Inferior parietal cortex (tissue), 1 donor: ENCODE measurements at regions not wholly inside any gene's neighbourhood (a gene's known extent, or its start where the extent isn't known, plus 50 kb on each side); places are given as distances from the start of the nearest gene placed in this dataset.
"Not testable (repeated sequence)": the region's sequence is repeated elsewhere in the genome, so short reads cannot be mapped to it uniquely, and the experiment has no call there.

ENCODE experiments used
- DNase-seq: peaks from one replicate; pipeline ENCODE4 v3.0.0-alpha.2; 2016; ENCODE audit errors: extremely low spot score

DNA sequence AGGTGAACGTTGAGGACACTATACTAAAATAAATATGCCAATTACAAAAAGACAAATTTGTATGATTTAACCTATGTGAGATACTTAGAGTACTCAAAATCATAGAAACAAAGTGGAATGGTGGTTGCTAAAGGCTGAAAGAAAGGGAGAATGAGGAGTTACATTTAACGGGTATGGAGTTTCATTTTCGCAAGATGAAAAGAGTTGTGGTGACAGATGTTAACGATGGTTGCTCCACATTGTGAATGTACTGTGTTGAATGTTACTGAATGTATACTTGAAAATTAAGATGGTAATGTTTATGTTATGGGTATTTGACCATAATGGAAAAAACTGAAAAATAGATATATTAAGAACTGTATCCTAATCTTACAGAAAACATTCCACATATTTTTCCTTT, 51.3 kb upstream of the MOCS2 start:
- DNase-seq = no peak

DNA sequence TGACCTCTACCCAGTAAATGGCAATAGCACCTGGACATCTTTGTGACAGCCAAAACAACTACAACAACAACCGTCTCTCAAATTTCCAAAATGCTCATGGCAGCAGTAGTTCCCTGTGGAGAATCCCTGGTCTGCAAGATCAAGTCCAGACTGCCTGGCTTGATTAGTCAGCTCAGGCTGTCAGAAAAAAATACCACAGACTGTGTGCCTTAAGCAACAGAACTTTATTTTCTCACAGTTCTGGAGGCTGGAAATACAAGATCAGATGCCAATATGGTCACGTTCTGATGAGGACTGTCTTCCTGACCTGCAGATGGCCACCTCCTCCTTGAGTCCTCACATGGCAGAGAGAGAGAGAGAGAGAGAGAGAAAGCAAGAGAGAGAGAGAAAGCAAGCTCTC, 52.3 kb upstream of the MOCS2 start:
- no peak for DNase-seq

GRCh38 chr5:53164478-53165165, 55.1 kb upstream of the MOCS2 start:
- no peak for DNase-seq

- DNase-seq = no peak
Measured at GRCh38 chr5:53165431-53166182, 56.0 kb upstream of the MOCS2 start.

DNA sequence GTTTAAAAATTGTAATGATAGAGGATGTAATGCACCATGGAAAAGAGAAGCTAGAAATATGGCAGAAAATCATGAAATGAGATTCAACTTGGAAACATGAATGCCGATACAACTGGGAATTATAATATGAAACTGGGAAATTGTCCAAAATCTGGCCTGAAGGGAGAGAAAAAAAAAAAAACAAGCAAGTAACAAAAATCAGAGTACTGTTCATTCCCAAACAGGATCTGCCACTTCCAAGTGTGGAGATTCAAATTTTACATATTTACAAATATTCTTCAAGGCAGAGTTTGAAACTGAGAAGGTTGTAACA, 56.6 kb upstream of the MOCS2 start:
- no peak for DNase-seq

- no peak for DNase-seq
Measured at GRCh38 chr5:53167836-53168235, 58.3 kb upstream of the MOCS2 start.

DNA sequence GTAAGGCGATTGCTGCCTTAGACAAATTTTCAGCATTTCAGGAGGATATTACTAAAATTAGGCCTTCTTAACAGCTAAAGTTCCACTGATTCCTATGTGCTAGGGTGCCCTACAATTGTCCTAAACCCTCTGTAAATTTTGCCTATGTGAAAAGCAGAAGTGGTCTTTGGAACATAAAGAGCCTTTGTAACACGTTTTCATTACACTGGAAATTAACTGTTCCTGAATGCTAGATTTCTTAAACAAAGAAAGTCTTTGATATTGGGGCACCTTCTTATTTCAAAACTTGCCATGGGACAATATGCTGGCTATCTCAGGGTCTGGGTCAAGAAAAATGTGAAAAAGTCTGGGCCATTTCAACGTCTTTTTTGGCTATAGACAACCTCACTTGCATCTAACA, 60.4 kb upstream of the MOCS2 start:
- no peak for DNase-seq

DNA sequence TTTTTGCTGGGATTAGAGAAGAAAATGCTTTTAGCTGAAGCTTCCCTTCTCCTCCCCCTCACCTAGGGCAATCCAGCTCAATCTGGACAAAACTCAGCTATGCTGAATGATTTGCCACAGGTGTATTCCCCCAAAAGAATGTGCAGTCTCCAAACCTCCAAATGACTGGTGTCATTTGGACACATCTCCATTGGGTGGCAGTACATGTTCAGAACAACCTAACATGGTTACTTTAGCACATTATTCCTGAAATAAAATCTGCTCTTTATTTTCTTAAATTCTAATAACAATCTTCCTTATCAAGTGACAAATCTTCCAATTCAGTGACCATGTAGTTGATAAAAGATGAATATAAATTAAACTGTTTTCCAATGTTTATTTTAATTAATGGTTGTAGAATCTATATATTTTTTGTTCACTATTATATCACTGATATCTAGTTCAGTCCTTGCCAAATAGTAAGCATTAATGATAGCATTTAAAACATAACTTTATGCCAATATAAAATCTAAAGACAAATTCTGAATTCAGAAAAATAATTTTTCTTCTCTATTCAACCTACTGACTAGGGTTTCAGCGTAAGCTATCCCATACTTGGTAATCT, 61.3 kb upstream of the MOCS2 start:
- DNase-seq = peak; percentile 59

- not testable (repeated sequence) for DNase-seq
Measured at GRCh38 chr5:53172073-53172472, 62.5 kb upstream of the MOCS2 start.

GRCh38 chr5:53172630-53173029, 63.1 kb upstream of the MOCS2 start:
- no peak for DNase-seq

- no peak for DNase-seq
Measured at GRCh38 chr5:53173083-53173482, 63.5 kb upstream of the MOCS2 start.

- no peak for DNase-seq
Measured at GRCh38 chr5:53178830-53179229, 69.3 kb upstream of the MOCS2 start.

- no peak for DNase-seq
Measured at GRCh38 chr5:53179691-53180090, 70.1 kb upstream of the MOCS2 start.

GRCh38 chr5:53180538-53180937, 71.0 kb upstream of the MOCS2 start:
- no peak for DNase-seq

GRCh38 chr5:53180991-53181390, 71.4 kb upstream of the MOCS2 start:
- DNase-seq = no peak

- DNase-seq = no peak
Measured at GRCh38 chr5:53183880-53184279, 74.3 kb upstream of the MOCS2 start.

- DNase-seq = no peak
Measured at GRCh38 chr5:53191548-53192165, 82.1 kb upstream of the MOCS2 start.

- no peak for DNase-seq
Measured at GRCh38 chr5:53194086-53194485, 84.5 kb upstream of the MOCS2 start.

- DNase-seq = no peak
Measured at GRCh38 chr5:53199882-53200281, 90.3 kb upstream of the MOCS2 start.

DNA sequence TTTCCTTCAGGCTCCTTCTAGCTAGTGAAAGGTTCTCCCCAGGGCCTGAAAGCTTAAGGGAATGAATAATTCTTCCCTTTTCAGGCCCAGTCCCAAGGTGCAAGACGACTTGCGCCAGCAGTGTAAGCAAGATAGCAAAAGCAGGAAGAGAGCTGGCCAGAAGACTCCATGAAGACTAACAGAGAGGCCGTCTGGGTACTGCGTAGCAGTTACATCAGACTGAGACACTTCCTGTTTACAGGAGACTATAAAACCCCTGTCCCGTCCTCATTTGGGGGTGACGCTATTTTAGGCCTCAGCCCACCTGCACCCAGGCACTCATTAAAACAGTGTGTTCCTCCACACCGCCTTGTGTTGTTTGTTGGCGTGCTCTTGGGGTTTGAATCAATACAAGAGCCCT, 90.7 kb upstream of the MOCS2 start:
- no peak for DNase-seq

DNA sequence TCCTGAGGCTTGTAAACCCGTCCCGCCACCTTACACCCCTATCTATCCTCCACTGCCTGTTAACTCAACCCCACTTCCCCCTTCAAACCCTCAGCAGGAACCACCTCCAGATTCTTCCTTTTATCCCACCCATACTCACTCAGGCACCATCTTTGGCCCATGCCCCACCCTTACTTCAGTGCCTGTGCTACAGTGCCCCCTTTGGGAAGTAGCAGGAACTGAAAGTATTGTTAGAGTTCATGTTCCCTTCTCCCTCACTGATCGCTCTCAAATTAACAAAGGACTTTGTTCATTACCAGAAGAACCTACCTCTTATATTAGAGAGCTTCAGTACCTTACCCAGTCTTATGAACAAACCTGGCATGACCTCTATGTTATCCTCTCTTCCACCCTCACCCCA, 92.2 kb upstream of the MOCS2 start:
- DNase-seq = no peak

DNA sequence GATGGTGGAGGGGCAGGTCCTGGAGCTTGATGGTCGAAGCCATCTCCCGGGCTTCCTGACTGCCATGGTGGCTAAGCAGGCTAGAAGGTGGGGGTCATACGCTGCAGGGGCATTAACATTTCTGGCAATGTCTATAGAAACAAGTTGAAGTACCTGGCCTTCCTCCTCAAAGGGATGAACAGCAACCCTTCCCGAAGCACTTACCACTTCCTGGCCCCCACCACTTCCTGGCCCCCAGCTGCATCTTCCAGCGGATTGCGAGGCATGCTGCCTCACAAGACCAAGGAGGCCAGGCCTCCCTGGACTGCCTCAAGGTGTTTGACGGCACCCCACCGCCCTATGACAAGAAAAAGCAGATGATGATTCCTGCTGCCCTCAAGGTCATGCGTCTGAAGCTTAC, 97.0 kb upstream of the MOCS2 start:
- DNase-seq = no peak

DNA sequence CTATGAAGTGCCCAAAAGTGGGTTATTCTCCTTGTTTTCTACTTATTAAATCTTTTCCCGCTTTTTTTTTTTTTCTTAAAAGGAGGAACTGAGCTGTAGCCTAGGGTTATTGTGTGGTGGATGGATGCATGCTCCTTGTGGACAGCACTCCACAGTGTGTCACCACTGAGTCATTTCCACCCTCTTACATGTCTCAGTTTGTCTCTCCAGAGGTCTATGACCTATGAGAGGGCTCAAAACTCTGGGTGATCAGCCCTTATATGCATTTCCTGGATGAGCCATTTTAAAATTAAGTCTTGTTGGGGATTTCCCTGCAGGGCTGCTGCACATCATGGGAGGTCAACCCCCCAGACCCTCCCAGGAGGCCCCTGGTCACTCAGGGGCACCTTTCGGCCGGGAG, 102.2 kb upstream of the MOCS2 start:
- no peak for DNase-seq
